Panc1 (cell line): ENCODE measurements at regions not wholly inside any gene's neighbourhood (a gene's known extent, or its start where the extent isn't known, plus 50 kb on each side); places are given as distances from the start of the nearest gene placed in this dataset.

Experiments used
- ATAC-seq: fragments of 200-7000 bp; cut with Tn5 transposase; 2 replicates; pipeline ENCODE4 v1.9.1; 2020; ENCODE audit warnings: mild to moderate bottlenecking, moderate library complexity
- BruUV-seq: library from RNA; stranded (reverse); fragments of 400-500 nt; replicated peaks from 2 replicates; lab custom pipeline; 2021; lab: Mats Ljungman, UMichigan
- CTCF ChIA-PET: fragments of 300-600 bp; sonication (Branson Sonifier 250); formaldehyde crosslinking; loops from one replicate; lab custom pipeline; 2022; ENCODE audit warnings: antibody characterized with exemption; lab: Charles Lee
- POLR2A ChIA-PET: fragments of 300-600 bp; sonication (Branson Sonifier 250); formaldehyde crosslinking; loops from one replicate; lab custom pipeline; 2022; ENCODE audit warnings: antibody characterized with exemption; lab: Charles Lee
- DNase-seq: peaks from one replicate; pipeline ENCODE4 v3.0.0-alpha.2; 2010; ENCODE audit warnings: low read depth, low spot score
- H3K27ac ChIP-seq: 2 replicates; pipeline ENCODE4 v1.5.1; 2011; ENCODE audit warnings: mild to moderate bottlenecking, low read length, inconsistent platforms
- H3K27me3 ChIP-seq: fragments of 200-500 bp; sonication (Bioruptor generic); 2 replicates; pipeline ENCODE4 v1.6.0; 2014; ENCODE audit warnings: low read length, inconsistent platforms; ENCODE audit not compliant: control insufficient read depth, insufficient read depth
- H3K36me3 ChIP-seq: fragments of 200-500 bp; sonication (Bioruptor generic); 2 replicates; pipeline ENCODE4 v1.5.1; 2014; ENCODE audit warnings: inconsistent platforms, mild to moderate bottlenecking, low read length, moderate library complexity; ENCODE audit not compliant: control insufficient read depth, insufficient read depth
- H3K4me1 ChIP-seq: 2 replicates; pipeline ENCODE4 v1.5.1; 2011; ENCODE audit warnings: inconsistent platforms, mild to moderate bottlenecking, low read length, moderate library complexity; ENCODE audit not compliant: control insufficient read depth, insufficient read depth
- H3K4me3 ChIP-seq, 2 experiments: 2 replicates each; pipeline ENCODE4 v1.5.1; 2011 to 2012; ENCODE audit warnings: low read depth in 2 of 2, low read length in 2 of 2, mild to moderate bottlenecking in 2 of 2, inconsistent platforms in 1 of 2, moderate library complexity in 1 of 2
- H3K9me3 ChIP-seq: fragments of 200-500 bp; sonication (Bioruptor generic); 2 replicates; pipeline ENCODE4 v1.5.1; 2014; ENCODE audit warnings: low read depth, mild to moderate bottlenecking, inconsistent platforms, low read length, moderate library complexity; ENCODE audit not compliant: control insufficient read depth, insufficient read depth
- POLR2AphosphoS5 ChIP-seq: IDR thresholded peaks from 2 replicates; pipeline ENCODE4 v1.6.1; 2012; ENCODE audit warnings: mild to moderate bottlenecking, low read depth, low read length, moderate library complexity
- REST ChIP-seq, 2 experiments: IDR thresholded peaks; 2 replicates each; pipeline ENCODE4 v1.6.1; 2011 to 2012; ENCODE audit warnings: low read depth in 2 of 2, control low read depth in 1 of 2, low read length in 1 of 2, mild to moderate bottlenecking in 1 of 2, moderate library complexity in 1 of 2; ENCODE audit not compliant: insufficient read depth in 1 of 2
- SIN3A ChIP-seq: IDR thresholded peaks from 2 replicates; pipeline ENCODE4 v1.6.1; 2012; ENCODE audit warnings: low read depth, mild to moderate bottlenecking, low read length, moderate library complexity, borderline replicate concordance; ENCODE audit not compliant: insufficient read depth
- TCF7L2 ChIP-seq: IDR thresholded peaks from 2 replicates; pipeline ENCODE4 v1.6.1; 2011; ENCODE audit warnings: mild to moderate bottlenecking, low read depth, low read length, inconsistent platforms
- in situ Hi-C: cut with HindIII; loops from 2 replicates; pipeline ENCODE4 v1.10.0; 2016; ENCODE audit warnings: low sequenced_read_pairs, low pct_unique_long_range_greater_than_20kb
- intact Hi-C: fragments of 100-400 bp; cut with micrococcal nuclease; formaldehyde crosslinking; loops from one replicate; pipeline ENCODE4 v1.10.0; 2022; ENCODE audit not compliant: unreplicated experiment
- TF ChIP-seq, protein P1 (sequence below): fragments of 450-650 bp; IDR thresholded peaks from 2 replicates; pipeline ENCODE4 v1.5.1; 2017; ENCODE audit warnings: mild to moderate bottlenecking

DNA sequence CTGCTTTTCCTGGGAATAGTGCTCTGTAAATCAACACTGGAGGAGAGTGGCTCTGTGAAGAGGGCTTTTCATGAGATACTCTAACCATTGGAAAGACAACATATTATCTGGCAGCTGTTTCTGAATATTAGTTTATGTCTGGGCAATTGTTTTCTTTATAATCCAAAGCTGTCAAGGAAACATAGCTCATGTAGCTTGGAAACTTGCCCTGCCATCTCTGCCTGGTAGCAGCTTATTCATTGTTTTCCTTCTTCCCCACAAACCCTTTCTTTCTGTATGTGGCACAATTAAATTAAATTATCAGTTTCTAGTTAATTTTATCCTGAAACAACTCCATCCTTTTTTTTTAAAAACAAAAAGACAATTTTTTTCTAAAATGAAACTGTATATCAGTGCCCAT, 160.0 kb downstream of the EDEM1 start:
- intact Hi-C loops: no loop called here
- no peak overlapping the region for H3K27ac ChIP-seq
- no peak for ATAC-seq

GRCh38 chr3:5348229-5348902, 160.9 kb downstream of the EDEM1 start:
- in situ Hi-C loops (no loop called here), intact Hi-C loops (no loop called here)
- ChIA-PET CTCF (interaction anchor here (0.7 kb wide), 1 partner anchor 81 kb away, joined by 3 read pairs; no protein-coding TSS in a partner anchor), POLR2A (no interaction called here)
- no peaks in the 10 kb centered on the region for H3K36me3 ChIP-seq
- BruUV-seq: no TSS peak
- H3K27ac ChIP-seq: no peak overlapping the region
- no peak for TF ChIP-seq REST (IDR thresholded peaks at IDR 0.05; ENCODE audit: insufficient read depth in 1 of 2, low read depth in 2 of 2, low read length in 1 of 2)
- no peak for TF ChIP-seq TCF7L2
- TF ChIP-seq, protein P1, sequence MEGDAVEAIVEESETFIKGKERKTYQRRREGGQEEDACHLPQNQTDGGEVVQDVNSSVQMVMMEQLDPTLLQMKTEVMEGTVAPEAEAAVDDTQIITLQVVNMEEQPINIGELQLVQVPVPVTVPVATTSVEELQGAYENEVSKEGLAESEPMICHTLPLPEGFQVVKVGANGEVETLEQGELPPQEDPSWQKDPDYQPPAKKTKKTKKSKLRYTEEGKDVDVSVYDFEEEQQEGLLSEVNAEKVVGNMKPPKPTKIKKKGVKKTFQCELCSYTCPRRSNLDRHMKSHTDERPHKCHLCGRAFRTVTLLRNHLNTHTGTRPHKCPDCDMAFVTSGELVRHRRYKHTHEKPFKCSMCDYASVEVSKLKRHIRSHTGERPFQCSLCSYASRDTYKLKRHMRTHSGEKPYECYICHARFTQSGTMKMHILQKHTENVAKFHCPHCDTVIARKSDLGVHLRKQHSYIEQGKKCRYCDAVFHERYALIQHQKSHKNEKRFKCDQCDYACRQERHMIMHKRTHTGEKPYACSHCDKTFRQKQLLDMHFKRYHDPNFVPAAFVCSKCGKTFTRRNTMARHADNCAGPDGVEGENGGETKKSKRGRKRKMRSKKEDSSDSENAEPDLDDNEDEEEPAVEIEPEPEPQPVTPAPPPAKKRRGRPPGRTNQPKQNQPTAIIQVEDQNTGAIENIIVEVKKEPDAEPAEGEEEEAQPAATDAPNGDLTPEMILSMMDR: no peak
- no peak for TF ChIP-seq POLR2AphosphoS5
- no peak for TF ChIP-seq SIN3A
- no peaks in the 10 kb centered on the region for H3K27me3 ChIP-seq
- H3K4me3 ChIP-seq: no peak overlapping the region
- no peak for ATAC-seq
- no peaks in the 10 kb centered on the region for H3K4me1 ChIP-seq
- DNase-seq: no peak
- no peaks in the 10 kb centered on the region for H3K9me3 ChIP-seq

More for the DNA sequence above, 160.0 kb downstream of the EDEM1 start:
- no peaks in the 10 kb centered on the region for H3K9me3 ChIP-seq
- BruUV-seq: no TSS peak
- POLR2A ChIA-PET: no interaction called here
- in situ Hi-C loops: no loop called here
- no peaks in the 10 kb centered on the region for H3K27me3 ChIP-seq
- no peak for DNase-seq
- TF ChIP-seq TCF7L2 (no peak), SIN3A (no peak), POLR2AphosphoS5 (no peak), REST (IDR thresholded peaks at IDR 0.05; ENCODE audit: insufficient read depth in 1 of 2, low read depth in 2 of 2, low read length in 1 of 2) (no peak)
- TF ChIP-seq, protein P1: no peak
- no peak overlapping the region for H3K4me3 ChIP-seq
- no peaks in the 10 kb centered on the region for H3K4me1 ChIP-seq
- H3K36me3 ChIP-seq: no peaks in the 10 kb centered on the region
- CTCF ChIA-PET: no interaction called here
